A549 (cell line): ENCODE measurements at regions not wholly inside any gene's neighbourhood (a gene's known extent, or its start where the extent isn't known, plus 50 kb on each side); places are given as distances from the start of the nearest gene placed in this dataset.

Experiments used
- ATAC-seq, 2 experiments: fragments of 200-7000 bp in 1 of 2; fragments of >200 bp in 1 of 2; cut with Nextera tagmentation in 1 of 2; cut with Tn5 transposase in 1 of 2; 3 replicates each; pipeline versions ENCODE4 v1.8.0 to v1.9.1; 2018 to 2020; ENCODE audit warnings: mild to moderate bottlenecking in 1 of 2, moderate library complexity in 1 of 2
- CTCF ChIA-PET: fragments of 300-600 bp; sonication (Branson Sonifier 250); formaldehyde crosslinking; extraction: SDS; loops from one replicate; lab custom pipeline; 2021; ENCODE audit warnings: antibody characterized with exemption, inconsistent platforms; lab: Yijun Ruan, JAX
- POLR2A ChIA-PET: fragments of 350-600 bp; formaldehyde crosslinking; extraction: SDS; loops from one replicate; lab custom pipeline; 2021; ENCODE audit warnings: antibody characterized with exemption, inconsistent platforms; lab: Yijun Ruan, JAX
- DNase-seq, 2 experiments: peaks; one replicate each; pipeline versions ENCODE4 v3.0.0 to v3.0.0-alpha.2; 2011 to 2016; ENCODE audit warnings: low read depth in 1 of 2, low spot score in 1 of 2
- FAIRE-seq: peaks from 2 replicates; lab custom pipeline; 2011; peaks lifted over from hg19 to GRCh38; lab: Jason Lieb, UNC
- H3K27ac ChIP-seq, 2 experiments: fragments of >200 bp; sonication (Bioruptor Twin); formaldehyde crosslinking; 3 replicates each; pipeline ENCODE4 v1.5.1; 2016 to 2017
- H3K4me1 ChIP-seq: fragments of >200 bp; sonication (Bioruptor Twin); formaldehyde crosslinking; 3 replicates; pipeline ENCODE4 v1.6.1; 2016
- H3K4me2 ChIP-seq: fragments of >200 bp; sonication (Bioruptor Twin); formaldehyde crosslinking; 3 replicates; pipeline ENCODE4 v1.6.1; 2016
- H3K4me3 ChIP-seq: fragments of >200 bp; sonication (Bioruptor Twin); formaldehyde crosslinking; 3 replicates; pipeline ENCODE4 v1.5.1; 2016
- H3K9me3 ChIP-seq: fragments of >200 bp; sonication (Bioruptor Twin); formaldehyde crosslinking; 3 replicates; pipeline ENCODE4 v1.6.1; 2016
- ATOH8 ChIP-seq: fragments of 250-450 bp; sonication (Bioruptor Pico); IDR thresholded peaks from 2 replicates; pipeline ENCODE4 v1.5.0; 2020; ENCODE audit warnings: low read depth, mild to moderate bottlenecking, moderate library complexity
- CBX2 ChIP-seq: fragments of 200-600 bp; sonication (generic); IDR thresholded peaks from 2 replicates; pipeline ENCODE4 v1.6.1; 2016; ENCODE audit warnings: low read depth, mild to moderate bottlenecking, borderline replicate concordance
- CHD4 ChIP-seq: fragments of 200-600 bp; sonication (generic); IDR thresholded peaks from 2 replicates; pipeline ENCODE4 v1.6.1; 2016; ENCODE audit warnings: antibody characterized with exemption, mild to moderate bottlenecking, borderline replicate concordance
- EHMT2 ChIP-seq: fragments of 200-600 bp; sonication (generic); IDR thresholded peaks from 2 replicates; pipeline ENCODE4 v1.6.1; 2016; ENCODE audit warnings: antibody characterized with exemption, low read depth, mild to moderate bottlenecking, moderate library complexity
- FOSB ChIP-seq: fragments of 250-450 bp; sonication (Bioruptor Pico); IDR thresholded peaks from 2 replicates; pipeline ENCODE4 v1.5.0; 2020; ENCODE audit warnings: mild to moderate bottlenecking, moderate library complexity
- GATA3 ChIP-seq: IDR thresholded peaks from 2 replicates; pipeline ENCODE4 v1.6.1; 2012; ENCODE audit warnings: borderline replicate concordance
- HDAC2 ChIP-seq: fragments of 200-600 bp; sonication (generic); IDR thresholded peaks from 2 replicates; pipeline ENCODE4 v1.6.1; 2016
- HES2 ChIP-seq: fragments of >200 bp; sonication (Bioruptor Twin); formaldehyde crosslinking; IDR thresholded peaks from 2 replicates; pipeline ENCODE4 v1.6.1; 2016
- JUNB ChIP-seq: fragments of >200 bp; sonication (Bioruptor Twin); formaldehyde crosslinking; IDR thresholded peaks from 2 replicates; pipeline ENCODE4 v1.6.1; 2016
- MAX ChIP-seq: IDR thresholded peaks from 2 replicates; pipeline ENCODE4 v1.6.1; 2012
- POLR2A ChIP-seq: IDR thresholded peaks from 2 replicates; pipeline ENCODE4 v1.6.1; 2012; ENCODE audit warnings: mild to moderate bottlenecking, low read length
- RAD21 ChIP-seq, 2 experiments: fragments of >200 bp in 1 of 2; sonication (Bioruptor Twin) in 1 of 2; formaldehyde crosslinking in 1 of 2; IDR thresholded peaks in 1 of 2; conservative IDR thresholded peaks in 1 of 2; 2 replicates in 1 of 2; 3 replicates in 1 of 2; pipeline ENCODE4 v1.6.1; 2012 to 2018; ENCODE audit warnings: inconsistent platforms in 1 of 2
- RNF2 ChIP-seq: fragments of 200-600 bp; sonication (generic); IDR thresholded peaks from 2 replicates; pipeline ENCODE4 v1.6.1; 2016; ENCODE audit warnings: low read depth, mild to moderate bottlenecking, antibody characterized with exemption, moderate library complexity, borderline replicate concordance
- SMC3 ChIP-seq: fragments of >200 bp; sonication (Bioruptor Twin); formaldehyde crosslinking; IDR thresholded peaks from 3 replicates; pipeline ENCODE4 v1.6.1; 2018; ENCODE audit warnings: inconsistent platforms
- SREBF2 ChIP-seq: fragments of 450-650 bp; IDR thresholded peaks from 2 replicates; pipeline ENCODE4 v1.6.1; 2014; ENCODE audit warnings: mild to moderate bottlenecking, moderate library complexity
- TP53 ChIP-seq: fragments of 250-450 bp; sonication (Bioruptor Pico); IDR thresholded peaks from 2 replicates; pipeline ENCODE4 v1.5.0; 2021; ENCODE audit warnings: mild to moderate bottlenecking, moderate library complexity
- ZC3H11A ChIP-seq: fragments of 450-650 bp; IDR thresholded peaks from 2 replicates; pipeline ENCODE4 v1.6.1; 2014; ENCODE audit warnings: antibody characterized with exemption, mild to moderate bottlenecking
- WGBS: methylation state at CpG from one replicate; pipeline ENCODE4 v1.1.6; 2017; ENCODE audit errors: missing lambda C conversion rate; 5-methylcytosine and 5-hydroxymethylcytosine counted together
- TF ChIP-seq, protein P1 (sequence below): fragments of >200 bp; sonication (Bioruptor Twin); formaldehyde crosslinking; IDR thresholded peaks from 3 replicates; pipeline ENCODE4 v1.5.1; 2016

- POLR2A ChIA-PET = no interaction called here
- Histone ChIP-seq H3K4me1 (no peaks in the 10 kb centered on the region), H3K27ac (no peak overlapping the region), H3K4me3 (no peak overlapping the region), H3K4me2 (no peak overlapping the region), H3K9me3 (no peaks in the 10 kb centered on the region)
- no peak for DNase-seq
- no peak for ATAC-seq
- no peak for TF ChIP-seq ATOH8
- no peak for TF ChIP-seq CHD4
- TF ChIP-seq HDAC2 = no peak
- TF ChIP-seq POLR2A = no peak
- no peak for TF ChIP-seq TP53 (CRISPR knock-in tag)
- no peak for TF ChIP-seq SMC3
- TF ChIP-seq GATA3 = no peak
- TF ChIP-seq RNF2 = no peak
- TF ChIP-seq MAX = no peak
- TF ChIP-seq EHMT2 = no peak
- TF ChIP-seq SREBF2 = no peak
- no peak for TF ChIP-seq FOSB (CRISPR knock-in tag)
- FAIRE-seq = no peak
- 65% methylated on average over 2 of the region's 2 CpGs for WGBS
- CTCF ChIA-PET = interaction anchor here (1.1 to 5.5 kb wide), 6 partner anchors 10 to 1072 kb away, joined by 3 to 30 read pairs (median 5); no protein-coding TSS in a partner anchor
Measured at GRCh38 chr9:108536836-108537601, 318.8 kb downstream of the ACTL7B start.

DNA sequence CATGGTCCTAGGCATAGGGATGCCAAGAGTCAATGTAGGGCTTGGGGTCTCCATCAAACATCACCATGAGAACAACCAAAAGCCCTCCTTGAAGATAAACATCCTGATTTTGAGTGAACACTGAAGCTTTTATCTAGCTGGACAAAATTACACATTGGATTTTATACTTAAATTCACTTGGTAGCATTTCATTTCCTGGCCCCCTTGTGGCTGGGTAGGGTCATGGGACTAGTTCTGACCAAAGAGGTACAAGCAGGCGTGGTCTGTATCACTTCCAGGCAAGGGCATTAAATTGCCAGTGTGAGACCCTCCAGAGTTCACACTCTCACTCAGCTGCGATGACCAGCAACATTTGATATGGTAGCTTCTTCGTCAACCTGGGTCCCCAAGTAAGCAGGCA lies 320.3 kb downstream of the ACTL7B start:
- WGBS = 82% methylated on average over 3 of the region's 3 CpGs

GRCh38 chr9:108534741-108535140 lies 321.0 kb downstream of the ACTL7B start:
- Histone ChIP-seq H3K4me2 (no peak overlapping the region), H3K9me3 (no peaks in the 10 kb centered on the region), H3K4me3 (no peak overlapping the region), H3K27ac (no peak overlapping the region), H3K4me1 (no peaks in the 10 kb centered on the region)
- WGBS = 25% methylated on average over 2 of the region's 2 CpGs
- no peak for TF ChIP-seq HES2
- ChIA-PET CTCF (interaction anchor here (0.6 to 5.5 kb wide), 12 partner anchors 8 to 227 kb away, joined by 3 to 30 read pairs (median 3); no protein-coding TSS in a partner anchor), POLR2A (no interaction called here)
- ATAC-seq (peak in 1 of 2 experiments; percentile 54; a peak in 3 of 6 replicates), FAIRE-seq (no peak), DNase-seq (no peak)

More for the DNA sequence above, 320.3 kb downstream of the ACTL7B start:
- FAIRE-seq (no peak), DNase-seq (peak; percentile 27 to 48)
- ChIA-PET CTCF (interaction anchor here (0.8 to 5.5 kb wide), 14 partner anchors 8 to 1070 kb away, joined by 3 to 30 read pairs (median 4); no protein-coding TSS in a partner anchor), POLR2A (no interaction called here)
- H3K4me2 ChIP-seq = no peak overlapping the region
- H3K4me3 ChIP-seq = no peak overlapping the region
- H3K27ac ChIP-seq = no peak overlapping the region
- no peaks in the 10 kb centered on the region for H3K9me3 ChIP-seq
- no peaks in the 10 kb centered on the region for H3K4me1 ChIP-seq
- TF ChIP-seq ZC3H11A (no peak), RAD21 (conservative IDR thresholded peaks at IDR 0.05 in 1 of 2, IDR thresholded peaks at IDR 0.05 in 1 of 2) (peak; percentile 27 to 44; a peak in 3 of 5 replicates), MAX (no peak), JUNB (no peak), CBX2 (no peak), HES2 (no peak), SMC3 (peak; percentile 51; the same call in 2 of the 3 replicates)
- TF ChIP-seq, protein P1, sequence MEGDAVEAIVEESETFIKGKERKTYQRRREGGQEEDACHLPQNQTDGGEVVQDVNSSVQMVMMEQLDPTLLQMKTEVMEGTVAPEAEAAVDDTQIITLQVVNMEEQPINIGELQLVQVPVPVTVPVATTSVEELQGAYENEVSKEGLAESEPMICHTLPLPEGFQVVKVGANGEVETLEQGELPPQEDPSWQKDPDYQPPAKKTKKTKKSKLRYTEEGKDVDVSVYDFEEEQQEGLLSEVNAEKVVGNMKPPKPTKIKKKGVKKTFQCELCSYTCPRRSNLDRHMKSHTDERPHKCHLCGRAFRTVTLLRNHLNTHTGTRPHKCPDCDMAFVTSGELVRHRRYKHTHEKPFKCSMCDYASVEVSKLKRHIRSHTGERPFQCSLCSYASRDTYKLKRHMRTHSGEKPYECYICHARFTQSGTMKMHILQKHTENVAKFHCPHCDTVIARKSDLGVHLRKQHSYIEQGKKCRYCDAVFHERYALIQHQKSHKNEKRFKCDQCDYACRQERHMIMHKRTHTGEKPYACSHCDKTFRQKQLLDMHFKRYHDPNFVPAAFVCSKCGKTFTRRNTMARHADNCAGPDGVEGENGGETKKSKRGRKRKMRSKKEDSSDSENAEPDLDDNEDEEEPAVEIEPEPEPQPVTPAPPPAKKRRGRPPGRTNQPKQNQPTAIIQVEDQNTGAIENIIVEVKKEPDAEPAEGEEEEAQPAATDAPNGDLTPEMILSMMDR = peak; percentile 45
- TF ChIP-seq, all 56 proteins: peak for 3
- peak; percentile 77 to 85; a peak in 4 of 6 replicates for ATAC-seq
